Hematopoietic multipotent progenitor cell treated with erythropoietin and hydrocortisone succinate and interleukin-3 and kit ligand, for 17 days (in vitro differentiated cells): ENCODE measurements at regions not wholly inside any gene's neighbourhood (a gene's known extent, or its start where the extent isn't known, plus 50 kb on each side); places are given as distances from the start of the nearest gene placed in this dataset.

Experiments
- DNase-seq: peaks from one replicate; pipeline ENCODE4 v3.0.0-alpha.2; 2015; ENCODE audit warnings: low spot score

- DNase-seq = no peak
Measured at GRCh38 chr3:30945291-30945690, 50.8 kb upstream of the GADL1 start.

DNA sequence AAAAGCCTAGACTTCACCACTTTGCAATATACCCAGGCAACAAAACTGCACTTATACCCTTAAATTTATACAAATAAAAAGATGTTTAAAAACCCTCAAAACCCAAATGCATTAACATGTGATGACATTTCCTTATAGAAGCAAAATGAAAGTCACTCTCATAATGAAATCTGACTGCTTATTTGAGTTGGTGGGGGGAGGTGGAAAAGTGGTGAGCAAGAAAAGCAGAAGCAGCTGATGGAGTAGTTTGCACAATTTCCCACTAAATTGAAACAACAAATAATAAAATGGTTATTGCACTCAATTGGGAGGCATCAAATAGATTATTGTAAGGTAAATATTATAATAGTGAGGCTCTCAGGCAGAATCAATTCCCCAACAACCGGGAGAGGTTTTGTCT is 54.0 kb upstream of the GADL1 start:
- no peak for DNase-seq

GRCh38 chr3:30951826-30952225 is 57.4 kb upstream of the GADL1 start:
- DNase-seq = no peak

DNA sequence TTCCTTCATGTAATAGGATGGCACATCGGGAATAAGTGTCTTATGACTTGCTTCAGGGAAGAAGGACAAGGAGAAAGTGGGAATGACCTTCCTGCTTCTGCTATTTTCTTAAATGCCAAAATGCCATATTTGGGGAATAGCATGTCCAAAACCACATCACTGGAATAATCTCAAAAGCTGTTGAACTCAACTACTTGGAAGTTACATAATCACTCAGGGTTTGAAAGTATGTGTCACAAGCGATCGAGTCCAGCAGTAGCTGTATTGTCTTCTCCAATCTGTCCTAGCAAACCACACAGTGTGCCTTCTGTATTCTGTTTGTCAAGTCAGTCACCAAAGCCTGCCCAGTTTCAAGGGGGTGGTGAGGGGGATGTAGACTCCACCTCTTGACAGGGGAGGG is 58.3 kb upstream of the GADL1 start:
- DNase-seq = no peak

DNA sequence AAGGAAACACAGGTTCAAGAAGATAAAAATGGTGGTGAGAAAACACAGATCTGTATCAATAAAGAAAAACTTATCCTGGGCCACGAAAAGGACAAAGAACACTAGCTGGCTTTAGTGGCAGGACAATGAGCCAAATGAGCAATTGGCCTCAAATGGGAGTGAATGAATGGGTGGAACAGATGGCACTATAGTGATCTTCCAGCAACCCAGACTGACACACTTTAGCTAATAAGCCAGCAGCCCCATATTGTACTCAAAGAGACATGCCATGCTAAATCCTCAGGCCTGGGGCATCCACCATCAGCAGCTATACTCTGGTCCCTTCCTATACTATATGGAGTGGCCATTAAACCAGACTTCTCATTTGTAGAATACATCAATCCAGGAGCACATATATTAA is 60.0 kb upstream of the GADL1 start:
- no peak for DNase-seq

GRCh38 chr3:30962084-30962483 is 67.6 kb upstream of the GADL1 start:
- no peak for DNase-seq

DNA sequence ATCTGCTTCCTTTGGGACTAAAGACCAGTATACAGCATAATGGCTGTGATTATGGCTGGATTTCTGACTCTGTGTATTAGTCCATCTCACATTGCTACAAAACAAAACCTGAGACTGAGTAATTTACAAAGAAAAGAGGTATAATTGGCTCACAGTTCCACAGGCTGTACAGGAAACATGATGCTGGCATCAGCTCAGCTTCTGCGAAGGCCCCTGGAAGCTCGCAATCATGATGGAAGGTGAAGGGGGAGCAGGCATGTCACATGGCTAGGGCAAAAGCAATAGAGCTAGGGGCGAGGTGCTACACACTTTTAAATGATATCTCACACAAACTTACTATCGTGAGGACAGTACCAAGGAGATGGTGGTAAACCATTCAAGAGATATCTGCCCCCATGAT is 68.0 kb upstream of the GADL1 start:
- no peak for DNase-seq

DNA sequence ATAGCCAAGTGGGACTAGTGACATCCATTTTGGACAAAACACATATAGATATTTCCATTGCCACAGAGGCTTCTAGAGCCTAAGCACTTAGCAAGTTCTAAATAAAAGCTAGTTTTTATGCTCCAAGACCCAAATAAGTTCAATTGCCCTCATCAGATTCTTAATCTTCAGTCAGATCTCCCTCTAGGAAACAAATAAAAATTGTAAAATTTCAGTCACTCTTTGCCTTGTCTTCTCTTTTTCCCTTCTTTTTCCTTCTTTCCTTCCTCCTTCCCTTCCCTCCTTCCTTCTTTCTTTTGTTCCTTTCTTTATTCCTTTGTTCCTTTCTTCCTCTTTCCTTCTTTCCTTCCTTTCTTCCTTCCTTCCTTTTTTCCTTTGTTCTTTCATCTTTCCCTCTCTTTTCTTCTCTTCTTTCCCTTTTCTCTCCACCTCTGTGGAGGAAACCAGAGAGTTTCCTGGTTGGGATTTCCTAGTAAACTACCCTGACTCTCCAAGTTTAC is 68.8 kb upstream of the GADL1 start:
- DNase-seq = no peak

GRCh38 chr3:30964612-30965011 is 70.2 kb upstream of the GADL1 start:
- DNase-seq = no peak

- DNase-seq = no peak
Measured at GRCh38 chr3:30966896-30967295, 72.4 kb upstream of the GADL1 start.

GRCh38 chr3:30970183-30970582 is 75.7 kb upstream of the GADL1 start:
- DNase-seq = no peak

DNA sequence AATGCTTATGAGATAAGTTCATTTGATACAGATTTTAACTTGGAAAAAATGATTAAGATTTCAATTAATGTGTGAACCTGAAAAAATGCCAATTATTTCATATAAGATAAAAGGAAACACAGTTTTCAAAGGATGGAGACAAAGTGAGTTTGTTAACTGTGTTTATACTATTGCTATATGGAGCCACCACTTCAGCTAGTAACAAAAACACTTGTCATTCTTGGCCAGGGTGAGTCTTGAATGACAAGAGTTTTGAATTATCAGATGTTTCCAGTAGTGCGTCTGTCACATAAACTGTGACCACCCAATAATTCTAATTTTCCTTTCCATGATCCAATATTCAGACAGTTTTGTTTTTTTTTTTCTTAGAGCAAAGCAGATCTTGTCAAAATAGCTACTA is 78.0 kb upstream of the GADL1 start:
- DNase-seq = no peak

GRCh38 chr3:30974071-30974470 is 79.6 kb upstream of the GADL1 start:
- no peak for DNase-seq

DNA sequence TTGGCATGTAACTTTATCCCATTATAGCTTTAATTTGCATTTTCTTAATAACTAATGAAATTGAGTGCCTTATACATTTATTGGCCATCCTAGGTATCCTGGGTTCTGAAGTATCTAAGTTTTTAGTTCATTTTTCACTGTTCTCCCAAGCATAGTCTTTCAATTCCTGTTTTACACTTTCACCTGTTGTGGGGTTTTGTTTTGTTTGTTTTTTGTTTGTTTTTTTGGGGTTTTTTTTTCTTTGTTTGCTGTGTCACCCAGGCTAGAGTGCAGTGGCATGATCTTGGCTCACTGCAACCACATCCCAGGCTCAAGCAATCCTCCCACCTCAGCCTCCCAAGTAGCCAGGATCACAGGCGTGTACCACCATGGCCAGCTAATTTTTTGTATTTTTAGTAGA is 83.1 kb upstream of the GADL1 start:
- no peak for DNase-seq

GRCh38 chr3:30980993-30981392 is 86.5 kb upstream of the GADL1 start:
- no peak for DNase-seq

DNA sequence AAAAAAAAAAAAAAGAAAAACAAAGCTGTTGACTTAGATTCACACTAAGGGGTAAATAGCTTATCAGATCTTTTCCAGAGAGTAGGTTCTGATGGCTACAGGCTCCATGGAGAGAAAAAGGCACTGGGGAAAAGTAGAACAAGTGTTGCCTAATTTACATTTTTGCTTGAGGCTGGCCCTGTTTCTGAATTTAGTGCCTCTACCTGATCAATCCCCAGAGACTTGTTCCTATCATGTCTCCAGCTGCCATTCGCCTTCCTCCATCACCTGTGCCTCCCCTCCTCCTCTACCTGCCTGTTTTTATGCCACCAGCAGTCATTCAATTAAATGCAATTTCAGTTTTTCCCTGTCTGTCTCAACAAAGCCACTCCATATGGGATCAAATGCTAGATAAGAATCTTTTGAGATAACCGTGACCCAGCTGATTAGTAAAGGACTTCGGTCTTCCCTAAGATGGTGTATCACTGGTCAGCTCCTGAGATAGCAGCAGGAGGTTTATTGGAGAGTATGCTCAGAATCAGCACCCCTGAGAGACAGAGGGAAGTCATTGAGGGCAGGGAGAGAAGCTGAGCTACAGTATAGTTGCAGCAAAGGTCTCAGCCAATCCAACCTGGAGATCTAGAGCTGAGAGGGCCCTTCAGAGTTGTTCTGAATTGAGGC is 88.1 kb upstream of the GADL1 start:
- no peak for DNase-seq

DNA sequence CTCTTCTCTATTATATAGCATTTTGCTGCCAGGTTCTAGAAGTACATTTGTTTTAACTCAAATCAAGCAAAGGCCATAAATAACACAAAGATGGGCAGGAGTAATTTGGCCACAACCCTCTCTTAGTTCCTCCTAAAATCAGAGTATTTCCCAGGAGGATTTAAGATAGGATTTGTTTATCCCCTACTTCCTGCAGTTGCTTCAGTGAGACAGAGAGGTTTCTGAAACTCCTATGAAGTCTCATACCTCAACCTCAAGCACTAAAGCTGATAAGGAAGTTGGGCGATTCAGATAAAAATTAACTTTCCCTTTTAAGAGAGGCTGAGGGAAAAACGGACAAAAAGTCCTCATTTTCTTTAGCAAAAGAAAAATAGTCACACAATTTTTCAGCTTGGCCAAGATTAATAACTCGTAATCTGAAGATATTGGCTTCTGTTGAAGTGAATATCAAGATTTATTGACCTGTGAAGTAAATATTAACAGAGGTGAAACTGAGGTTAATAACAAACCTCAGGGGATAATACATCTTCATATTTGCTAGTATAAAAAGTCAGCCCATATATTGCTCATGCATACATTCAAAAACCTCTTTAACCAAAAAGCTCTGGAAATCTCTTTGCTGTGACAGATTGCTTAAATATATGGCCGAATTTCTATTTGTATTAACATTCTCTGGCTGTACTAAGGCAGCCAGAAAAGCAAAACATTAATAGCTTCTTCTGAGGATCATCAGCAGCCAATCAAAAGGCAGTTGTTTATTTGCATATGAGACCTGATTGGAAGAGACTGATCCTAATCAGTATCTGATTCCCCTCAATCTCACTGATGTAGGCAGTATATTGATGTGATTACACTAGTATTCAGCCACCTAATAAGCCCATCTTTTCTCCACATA is 90.6 kb upstream of the GADL1 start:
- no peak for DNase-seq

- no peak for DNase-seq
Measured at GRCh38 chr3:30986551-30986950, 92.1 kb upstream of the GADL1 start.

DNA sequence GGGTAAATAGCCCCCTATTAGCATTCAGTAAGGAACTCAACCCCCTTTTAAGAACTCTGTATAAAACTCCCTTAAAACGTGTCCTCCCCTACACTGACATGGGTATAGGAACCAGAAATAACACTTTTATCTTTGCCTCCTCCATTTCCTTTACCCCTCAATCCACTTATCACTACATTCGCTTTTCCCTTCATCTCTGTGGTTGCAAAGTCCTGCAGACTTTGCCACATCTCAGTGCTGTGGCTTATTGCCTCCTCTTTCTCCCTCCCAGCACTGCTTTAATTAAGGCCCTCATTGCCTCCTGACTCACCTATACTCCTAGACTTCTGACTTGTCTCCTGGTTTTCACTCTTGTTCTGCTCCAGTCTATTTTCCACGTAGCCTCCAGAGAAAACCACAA is 94.3 kb upstream of the GADL1 start:
- no peak for DNase-seq

- no peak for DNase-seq
Measured at GRCh38 chr3:30989276-30990030, 95.0 kb upstream of the GADL1 start.

DNA sequence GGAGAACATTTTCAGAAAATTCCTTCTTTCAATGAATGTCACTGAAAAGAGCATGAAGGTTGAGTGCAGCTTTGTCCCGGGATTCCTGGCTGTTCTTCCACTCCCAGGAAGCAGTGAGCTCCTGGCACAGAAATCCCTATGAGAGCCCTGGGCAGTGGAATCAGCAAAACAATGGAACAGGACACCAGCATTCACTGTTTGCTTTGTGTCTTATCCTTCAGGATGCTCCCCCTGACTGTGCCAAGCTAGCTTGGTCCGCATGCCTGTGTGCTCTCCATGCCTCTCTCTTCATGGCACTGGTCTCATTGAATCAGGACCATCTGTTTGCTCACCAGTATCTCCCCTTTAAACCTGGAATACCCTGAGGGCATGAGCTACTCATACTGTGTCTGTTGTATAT is 102.0 kb upstream of the GADL1 start:
- no peak for DNase-seq

- DNase-seq = no peak
Measured at GRCh38 chr3:31002730-31003129, 108.3 kb upstream of the GADL1 start.
